H9 (cell line): ENCODE measurements at regions not wholly inside any gene's neighbourhood (a gene's known extent, or its start where the extent isn't known, plus 50 kb on each side); places are given as distances from the start of the nearest gene placed in this dataset.

Experiments
- DNase-seq: peaks from one replicate; pipeline ENCODE4 v3.0.0-alpha.2; 2017
- H2AFZ ChIP-seq: one replicate; pipeline ENCODE4 v1.6.1; 2013; ENCODE audit warnings: mild to moderate bottlenecking, low read length, control low read depth, moderate library complexity
- H2AK5ac ChIP-seq: 2 replicates; pipeline ENCODE4 v1.6.1; 2013; ENCODE audit warnings: low read length, control low read depth, mixed read lengths; ENCODE audit not compliant: insufficient read length
- H2BK120ac ChIP-seq: one replicate; pipeline ENCODE4 v1.6.1; 2013; ENCODE audit warnings: low read depth, mild to moderate bottlenecking, low read length, control low read depth, inconsistent platforms; ENCODE audit not compliant: poor library complexity, severe bottlenecking
- H2BK12ac ChIP-seq: 2 replicates; pipeline ENCODE4 v1.6.1; 2013; ENCODE audit warnings: low read length, control low read depth, mixed read lengths, low read depth; ENCODE audit not compliant: insufficient read length
- H2BK15ac ChIP-seq: 2 replicates; pipeline ENCODE4 v1.6.1; 2013; ENCODE audit warnings: low read depth, low read length, control low read depth
- H2BK20ac ChIP-seq: one replicate; pipeline ENCODE4 v1.6.1; 2013; ENCODE audit warnings: low read depth, mild to moderate bottlenecking, low read length, control low read depth, inconsistent platforms; ENCODE audit not compliant: poor library complexity, severe bottlenecking
- H2BK5ac ChIP-seq: 2 replicates; pipeline ENCODE4 v1.6.1; 2013; ENCODE audit warnings: low read length, control low read depth, mixed read lengths; ENCODE audit not compliant: insufficient read length
- H3K14ac ChIP-seq: 2 replicates; pipeline ENCODE4 v1.6.1; 2013; ENCODE audit warnings: low read length, control low read depth; ENCODE audit not compliant: insufficient read depth
- H3K18ac ChIP-seq: 2 replicates; pipeline ENCODE4 v1.6.1; 2013; ENCODE audit warnings: low read depth, mild to moderate bottlenecking, mixed read lengths, low read length, control low read depth; ENCODE audit not compliant: insufficient read length
- H3K23ac ChIP-seq: 2 replicates; pipeline ENCODE4 v1.6.1; 2013; ENCODE audit warnings: low read length, control low read depth, mixed read lengths, low read depth; ENCODE audit not compliant: insufficient read length
- H3K23me2 ChIP-seq: 2 replicates; pipeline ENCODE4 v1.6.1; 2013; ENCODE audit warnings: low read depth, mild to moderate bottlenecking, mixed read lengths, low read length, control low read depth; ENCODE audit not compliant: insufficient read length, poor library complexity, severe bottlenecking
- H3K27ac ChIP-seq: 2 replicates; pipeline ENCODE4 v1.5.1; 2013; ENCODE audit warnings: low read length, control low read depth, mixed read lengths, low read depth; ENCODE audit not compliant: insufficient read length
- H3K27me3 ChIP-seq: 2 replicates; pipeline ENCODE4 v1.6.1; 2013; ENCODE audit warnings: low read length, control low read depth, inconsistent platforms; ENCODE audit not compliant: insufficient read depth
- H3K4ac ChIP-seq: 2 replicates; pipeline ENCODE4 v1.6.1; 2013; ENCODE audit warnings: low read depth, mild to moderate bottlenecking, control low read depth, inconsistent platforms, low read length, moderate library complexity
- H3K4me1 ChIP-seq: 2 replicates; pipeline ENCODE4 v1.6.1; 2013; ENCODE audit warnings: low read length, control low read depth, inconsistent platforms; ENCODE audit not compliant: insufficient read depth
- H3K4me2 ChIP-seq: 2 replicates; pipeline ENCODE4 v1.6.1; 2013; ENCODE audit warnings: low read length, control low read depth, mixed read lengths; ENCODE audit not compliant: insufficient read length, insufficient read depth
- H3K56ac ChIP-seq: 2 replicates; pipeline ENCODE4 v1.6.1; 2013; ENCODE audit warnings: low read depth, mild to moderate bottlenecking, mixed read lengths, low read length, control low read depth; ENCODE audit not compliant: insufficient read length
- H3K79me1 ChIP-seq: 2 replicates; pipeline ENCODE4 v1.6.1; 2013; ENCODE audit warnings: low read depth, mild to moderate bottlenecking, moderate library complexity, low read length, control low read depth, inconsistent platforms; ENCODE audit not compliant: insufficient read depth, poor library complexity, severe bottlenecking
- H3K79me2 ChIP-seq: 2 replicates; pipeline ENCODE4 v1.6.1; 2013; ENCODE audit warnings: low read length, control low read depth, inconsistent platforms; ENCODE audit not compliant: insufficient read depth
- H3K9ac ChIP-seq: 2 replicates; pipeline ENCODE4 v1.6.1; 2013; ENCODE audit warnings: low read length, control low read depth, mixed read lengths; ENCODE audit not compliant: insufficient read length; ENCODE audit errors: extremely low read depth
- H3K9me3 ChIP-seq: one replicate; pipeline ENCODE4 v1.6.1; 2013; ENCODE audit warnings: low read depth, low read length, inconsistent platforms; ENCODE audit not compliant: control insufficient read depth
- H3T11ph ChIP-seq: one replicate; pipeline ENCODE4 v1.6.1; 2013; ENCODE audit warnings: mild to moderate bottlenecking, low read length, control low read depth, inconsistent platforms
- H4K20me1 ChIP-seq: one replicate; pipeline ENCODE4 v1.6.1; 2013; ENCODE audit not compliant: control insufficient read depth, insufficient read length, insufficient read depth
- H4K5ac ChIP-seq: 2 replicates; pipeline ENCODE4 v1.6.1; 2013; ENCODE audit warnings: low read depth, mild to moderate bottlenecking, mixed read lengths, low read length, control low read depth; ENCODE audit not compliant: insufficient read length
- H4K8ac ChIP-seq: replicated peaks from 2 replicates; pipeline ENCODE4 v1.6.1; 2013; ENCODE audit warnings: low read length, control low read depth, mixed read lengths, low read depth; ENCODE audit not compliant: insufficient read length
- H4K91ac ChIP-seq: 2 replicates; pipeline ENCODE4 v1.6.1; 2013; ENCODE audit warnings: low read depth, mild to moderate bottlenecking, moderate library complexity, mixed read lengths, low read length, control low read depth; ENCODE audit not compliant: insufficient read length
- H3K27ac Mint-ChIP-seq, 3 experiments: 2 replicates in 2 of 3; 3 replicates in 1 of 3; pipeline ENCODE4 v1.8.0; 2020 to 2021; ENCODE audit warnings: mixed read lengths in 3 of 3, mild to moderate bottlenecking in 1 of 3, moderate library complexity in 1 of 3
- H3K27me3 Mint-ChIP-seq: 2 replicates; pipeline ENCODE4 v1.8.0; 2021; ENCODE audit warnings: low read depth, mild to moderate bottlenecking, moderate library complexity, mixed read lengths
- H3K36me3 Mint-ChIP-seq, 3 experiments: 2 replicates in 2 of 3; 3 replicates in 1 of 3; pipeline ENCODE4 v1.8.0; 2020 to 2021; ENCODE audit warnings: low read depth in 3 of 3, mixed read lengths in 3 of 3; ENCODE audit not compliant: insufficient read depth in 1 of 3
- H3K4me1 Mint-ChIP-seq, 2 experiments: 2 replicates each; pipeline ENCODE4 v1.8.0; 2020; ENCODE audit warnings: mixed read lengths in 2 of 2
- H3K4me3 Mint-ChIP-seq, 2 experiments: 2 replicates in 1 of 2; 3 replicates in 1 of 2; pipeline ENCODE4 v1.8.0; 2020 to 2021; ENCODE audit warnings: mild to moderate bottlenecking in 2 of 2, mixed read lengths in 2 of 2, moderate library complexity in 1 of 2
- H3K9me3 Mint-ChIP-seq, 2 experiments: 2 replicates in 1 of 2; 3 replicates in 1 of 2; pipeline ENCODE4 v1.8.0; 2020; ENCODE audit warnings: mild to moderate bottlenecking in 2 of 2, mixed read lengths in 2 of 2, moderate library complexity in 1 of 2
- WGBS: extraction: QIAGEN DNeasy Blood & Tissue Kit; methylation state at CpG from one replicate; pipeline ENCODE4 v1.1.7; 2013; ENCODE audit warnings: missing lambda C conversion rate, low lambda C conversion rate, mixed read lengths; ENCODE audit not compliant: insufficient read length; ENCODE audit errors: extremely low coverage; 5-methylcytosine and 5-hydroxymethylcytosine counted together
- TF ChIP-seq, protein P1 (sequence below): fragments of 200-600 bp; sonication (generic); conservative IDR thresholded peaks from 3 replicates; pipeline ENCODE4 v1.8.0; 2021; ENCODE audit warnings: antibody characterized with exemption, mild to moderate bottlenecking

DNA sequence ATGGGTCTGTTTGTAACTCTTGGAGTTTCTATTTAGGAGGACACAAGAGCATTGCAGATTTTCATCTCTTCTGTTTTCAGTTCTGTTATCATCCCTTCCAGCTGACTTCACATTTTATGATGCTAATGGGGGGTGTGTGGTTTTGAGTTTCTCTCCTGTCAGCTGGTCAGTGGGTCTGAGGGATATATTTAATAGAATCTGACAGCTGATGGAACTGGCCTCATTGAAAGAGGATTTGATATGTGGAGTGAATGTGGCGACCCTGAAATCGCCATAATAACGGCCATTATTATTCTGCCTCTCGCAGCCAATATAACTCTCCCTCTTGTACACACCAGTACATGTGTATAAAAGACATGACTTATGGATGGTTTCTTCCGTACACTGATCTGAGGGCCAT is 128.1 kb downstream of the SALL1 start:
- H3K27ac Mint-ChIP-seq = no peak overlapping the region
- Histone ChIP-seq H4K8ac (no peak overlapping the region), H3K14ac (no peak overlapping the region), H3K4me1 (no peaks in the 10 kb centered on the region; the same call in 1 of the 2 replicates), H2BK5ac (no peak overlapping the region), H3K27ac (no peak overlapping the region), H3K79me2 (no peaks in the 10 kb centered on the region), H4K5ac (no peak overlapping the region), H2AFZ (no peak overlapping the region), H4K91ac (no peak overlapping the region), H3K4ac (no peak overlapping the region), H3K18ac (no peak overlapping the region), H3K23me2 (no peaks in the 10 kb centered on the region), H2BK20ac (no peak overlapping the region), H3T11ph (no peak overlapping the region), H3K23ac (no peak overlapping the region), H3K79me1 (no peaks in the 10 kb centered on the region), H2AK5ac (no peak overlapping the region), H2BK120ac (no peak overlapping the region), H3K9me3 (no peaks in the 10 kb centered on the region), H3K27me3 (no peaks in the 10 kb centered on the region), H3K56ac (no peak overlapping the region), H3K9ac (no peak overlapping the region), H4K20me1 (no peaks in the 10 kb centered on the region), H2BK12ac (no peak overlapping the region), H2BK15ac (no peak overlapping the region), H3K4me2 (no peak overlapping the region)
- no peaks in the 10 kb centered on the region for H3K36me3 Mint-ChIP-seq
- peaks cover 21 to 25% of the 10 kb centered on the region in 2 experiments for H3K4me1 Mint-ChIP-seq
- no peak for DNase-seq
- WGBS = no CpG with 5 or more reads among the region's 5 CpGs
- TF ChIP-seq, protein P1, sequence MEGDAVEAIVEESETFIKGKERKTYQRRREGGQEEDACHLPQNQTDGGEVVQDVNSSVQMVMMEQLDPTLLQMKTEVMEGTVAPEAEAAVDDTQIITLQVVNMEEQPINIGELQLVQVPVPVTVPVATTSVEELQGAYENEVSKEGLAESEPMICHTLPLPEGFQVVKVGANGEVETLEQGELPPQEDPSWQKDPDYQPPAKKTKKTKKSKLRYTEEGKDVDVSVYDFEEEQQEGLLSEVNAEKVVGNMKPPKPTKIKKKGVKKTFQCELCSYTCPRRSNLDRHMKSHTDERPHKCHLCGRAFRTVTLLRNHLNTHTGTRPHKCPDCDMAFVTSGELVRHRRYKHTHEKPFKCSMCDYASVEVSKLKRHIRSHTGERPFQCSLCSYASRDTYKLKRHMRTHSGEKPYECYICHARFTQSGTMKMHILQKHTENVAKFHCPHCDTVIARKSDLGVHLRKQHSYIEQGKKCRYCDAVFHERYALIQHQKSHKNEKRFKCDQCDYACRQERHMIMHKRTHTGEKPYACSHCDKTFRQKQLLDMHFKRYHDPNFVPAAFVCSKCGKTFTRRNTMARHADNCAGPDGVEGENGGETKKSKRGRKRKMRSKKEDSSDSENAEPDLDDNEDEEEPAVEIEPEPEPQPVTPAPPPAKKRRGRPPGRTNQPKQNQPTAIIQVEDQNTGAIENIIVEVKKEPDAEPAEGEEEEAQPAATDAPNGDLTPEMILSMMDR = no peak
- H3K4me3 Mint-ChIP-seq = no peak overlapping the region
- H3K9me3 Mint-ChIP-seq = no peaks in the 10 kb centered on the region
- H3K27me3 Mint-ChIP-seq = peaks cover 36% of the 10 kb centered on the region
